Mammary epithelial cell (primary cell): ENCODE measurements at regions not wholly inside any gene's neighbourhood (a gene's known extent, or its start where the extent isn't known, plus 50 kb on each side); places are given as distances from the start of the nearest gene placed in this dataset.

Experiments used
- EZH2 ChIP-seq: IDR thresholded peaks from 2 replicates; pipeline ENCODE4 v1.6.1; 2012; ENCODE audit warnings: low read length, inconsistent platforms, borderline replicate concordance
- TF ChIP-seq, protein P1 (sequence below), 2 donors: IDR thresholded peaks in 1 of 2; conservative IDR thresholded peaks in 1 of 2; 2 replicates each; pipeline ENCODE4 v1.5.1; 2011 to 2012; ENCODE audit warnings: inconsistent platforms in 2 of 2, low read length in 2 of 2, mild to moderate bottlenecking in 2 of 2, control low read depth in 1 of 2, low read depth in 1 of 2; ENCODE audit not compliant: insufficient read depth in 1 of 2; ENCODE audit errors: extremely low read depth in 1 of 2

DNA sequence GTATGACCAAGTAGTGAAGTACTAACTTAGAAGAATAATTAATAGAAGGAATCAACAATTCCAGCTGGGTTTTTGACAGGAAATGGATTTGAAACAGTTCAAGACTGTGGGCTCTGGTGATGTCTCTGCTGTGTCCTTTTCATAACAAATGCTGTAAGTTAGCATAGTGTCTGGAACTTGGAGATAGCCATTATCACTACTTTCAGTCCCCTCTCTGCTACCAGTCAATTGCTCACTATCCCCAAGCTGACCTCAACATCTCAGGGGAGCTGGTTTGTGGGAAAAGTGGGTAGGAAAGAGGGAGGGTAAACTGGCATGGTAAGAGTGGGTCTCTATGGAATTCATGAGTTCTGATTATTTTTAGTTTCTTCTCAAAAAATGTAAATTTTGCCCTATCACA, 231.4 kb upstream of the MID1 start:
- TF ChIP-seq EZH2 = no peak
- TF ChIP-seq, protein P1, sequence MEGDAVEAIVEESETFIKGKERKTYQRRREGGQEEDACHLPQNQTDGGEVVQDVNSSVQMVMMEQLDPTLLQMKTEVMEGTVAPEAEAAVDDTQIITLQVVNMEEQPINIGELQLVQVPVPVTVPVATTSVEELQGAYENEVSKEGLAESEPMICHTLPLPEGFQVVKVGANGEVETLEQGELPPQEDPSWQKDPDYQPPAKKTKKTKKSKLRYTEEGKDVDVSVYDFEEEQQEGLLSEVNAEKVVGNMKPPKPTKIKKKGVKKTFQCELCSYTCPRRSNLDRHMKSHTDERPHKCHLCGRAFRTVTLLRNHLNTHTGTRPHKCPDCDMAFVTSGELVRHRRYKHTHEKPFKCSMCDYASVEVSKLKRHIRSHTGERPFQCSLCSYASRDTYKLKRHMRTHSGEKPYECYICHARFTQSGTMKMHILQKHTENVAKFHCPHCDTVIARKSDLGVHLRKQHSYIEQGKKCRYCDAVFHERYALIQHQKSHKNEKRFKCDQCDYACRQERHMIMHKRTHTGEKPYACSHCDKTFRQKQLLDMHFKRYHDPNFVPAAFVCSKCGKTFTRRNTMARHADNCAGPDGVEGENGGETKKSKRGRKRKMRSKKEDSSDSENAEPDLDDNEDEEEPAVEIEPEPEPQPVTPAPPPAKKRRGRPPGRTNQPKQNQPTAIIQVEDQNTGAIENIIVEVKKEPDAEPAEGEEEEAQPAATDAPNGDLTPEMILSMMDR (conservative IDR thresholded peaks at IDR 0.05 in 1 of 2, IDR thresholded peaks at IDR 0.05 in 1 of 2; ENCODE audit: extremely low read depth in 1 of 2, insufficient read depth in 1 of 2, low read depth in 1 of 2, low read length in 2 of 2) = no peak
